Heart left ventricle (tissue), 13 donors: ENCODE measurements at regions not wholly inside any gene's neighbourhood (a gene's known extent, or its start where the extent isn't known, plus 50 kb on each side); places are given as distances from the start of the nearest gene placed in this dataset.

Experiments used
- CTCF ChIP-seq, 12 donors: fragments of 200-600 bp; sonication (generic) in 4 of 12; IDR thresholded peaks; one replicate each; pipeline versions ENCODE4 v1.5.0 to v1.8.0; 2018 to 2022; ENCODE audit warnings: antibody characterized with exemption in 12 of 12, mild to moderate bottlenecking in 5 of 12
- POLR2A ChIP-seq, 2 donors: fragments of 450-650 bp; IDR thresholded peaks; one replicate each; pipeline ENCODE4 v1.6.1; 2017; ENCODE audit warnings: antibody characterized with exemption in 2 of 2, mild to moderate bottlenecking in 2 of 2, moderate library complexity in 2 of 2
- donor health status: ischemic (EF 13 %, LVEDD 7.1; RV severe dilation, severe dysfunction).
- donor health status: DM: no; HTN: yes; CAD: no.
- donor health status: DM: no; HTN: no; CAD: no.
- donor health status: ischemic (EF 25% LVEDD 6.9; RV normal size, moderate dysfunction).
- donor health status: ischemic (EF 25% LVEDD 5.7; RV mildly dilated, moderate dysfunction).
- donor health status: ischemic (EF 35%, LVEDD 5.7; RV mildly dilated, moderate dysfunction).
- donor health status: nonischemic (EF 11% LVEDD 7.7; RV severe dilation, severe dysfunction).
- donor health status: DM: yes; HTN: yes; CAD: no.
- donor health status: PGD.
- donor health status: ischemic (EF 29% LVEDD 5.4; RV normal size, mild dysfunction).
- donor health status: nonischemic (EF 23%, LVEDD 6.1; RV moderate dilation, normal function).

- TF ChIP-seq CTCF (IDR thresholded peaks at IDR 0.05) (no peak), POLR2A (IDR thresholded peaks at IDR 0.05) (no peak)
Observed at GRCh38 chr11:13188179-13188578, 89.4 kb upstream of the BMAL1 start.
